ENCODE measurements at regions not wholly inside any gene's neighbourhood (a gene's known extent, or its start where the extent isn't known, plus 50 kb on each side); places are given as distances from the start of the nearest gene placed in this dataset.

- Histone ChIP-seq H3K36me3 (ENCODE audit: insufficient read depth, low read length) (no peaks in the 10 kb centered on the region), H3K27me3 (ENCODE audit: insufficient read depth, low read depth, low read length) (no peaks in the 10 kb centered on the region), H3K79me2 (replicated peaks; ENCODE audit: insufficient read depth, low read length) (no peaks in the 10 kb centered on the region), H3F3A (ENCODE audit: insufficient read depth, low read length, poor library complexity, severe bottlenecking) (no peaks in the 10 kb centered on the region), H3K9me2 (ENCODE audit: insufficient read depth, low read length) (no peaks in the 10 kb centered on the region), H3K9ac (ENCODE audit: low read length) (no peak overlapping the region), H2AFZ (ENCODE audit: low read depth, low read length) (no peak overlapping the region), H3K27ac (ENCODE audit: low read length) (no peak overlapping the region), H4K20me1 (ENCODE audit: insufficient read depth) (no peaks in the 10 kb centered on the region), H3K4me3 (ENCODE audit: low read length) (no peak overlapping the region), H3K4me2 (ENCODE audit: low read length) (no peak overlapping the region), H3K9me3 (ENCODE audit: low read length) (no peaks in the 10 kb centered on the region)
- TF ChIP-seq EP300 (conservative IDR thresholded peaks at IDR 0.05; ENCODE audit: poor library complexity, severe bottlenecking) (no peak), MXI1 (conservative IDR thresholded peaks at IDR 0.05; ENCODE audit: poor library complexity, severe bottlenecking) (no peak), EZH2 (IDR thresholded peaks at IDR 0.05; ENCODE audit: borderline replicate concordance, insufficient read depth, low read length, poor library complexity, severe bottlenecking) (no peak), POLR2AphosphoS5 (IDR thresholded peaks at IDR 0.05) (no peak), TAF1 (IDR thresholded peaks at IDR 0.05; ENCODE audit: low read depth) (no peak), SMC3 (conservative IDR thresholded peaks at IDR 0.05; ENCODE audit: poor library complexity) (no peak), RAD21 (conservative IDR thresholded peaks at IDR 0.05) (no peak)
- TF ChIP-seq, protein P1, sequence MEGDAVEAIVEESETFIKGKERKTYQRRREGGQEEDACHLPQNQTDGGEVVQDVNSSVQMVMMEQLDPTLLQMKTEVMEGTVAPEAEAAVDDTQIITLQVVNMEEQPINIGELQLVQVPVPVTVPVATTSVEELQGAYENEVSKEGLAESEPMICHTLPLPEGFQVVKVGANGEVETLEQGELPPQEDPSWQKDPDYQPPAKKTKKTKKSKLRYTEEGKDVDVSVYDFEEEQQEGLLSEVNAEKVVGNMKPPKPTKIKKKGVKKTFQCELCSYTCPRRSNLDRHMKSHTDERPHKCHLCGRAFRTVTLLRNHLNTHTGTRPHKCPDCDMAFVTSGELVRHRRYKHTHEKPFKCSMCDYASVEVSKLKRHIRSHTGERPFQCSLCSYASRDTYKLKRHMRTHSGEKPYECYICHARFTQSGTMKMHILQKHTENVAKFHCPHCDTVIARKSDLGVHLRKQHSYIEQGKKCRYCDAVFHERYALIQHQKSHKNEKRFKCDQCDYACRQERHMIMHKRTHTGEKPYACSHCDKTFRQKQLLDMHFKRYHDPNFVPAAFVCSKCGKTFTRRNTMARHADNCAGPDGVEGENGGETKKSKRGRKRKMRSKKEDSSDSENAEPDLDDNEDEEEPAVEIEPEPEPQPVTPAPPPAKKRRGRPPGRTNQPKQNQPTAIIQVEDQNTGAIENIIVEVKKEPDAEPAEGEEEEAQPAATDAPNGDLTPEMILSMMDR (IDR thresholded peaks at IDR 0.05; ENCODE audit: poor library complexity, severe bottlenecking), result no peak
- TF ChIP-seq, protein P2, sequence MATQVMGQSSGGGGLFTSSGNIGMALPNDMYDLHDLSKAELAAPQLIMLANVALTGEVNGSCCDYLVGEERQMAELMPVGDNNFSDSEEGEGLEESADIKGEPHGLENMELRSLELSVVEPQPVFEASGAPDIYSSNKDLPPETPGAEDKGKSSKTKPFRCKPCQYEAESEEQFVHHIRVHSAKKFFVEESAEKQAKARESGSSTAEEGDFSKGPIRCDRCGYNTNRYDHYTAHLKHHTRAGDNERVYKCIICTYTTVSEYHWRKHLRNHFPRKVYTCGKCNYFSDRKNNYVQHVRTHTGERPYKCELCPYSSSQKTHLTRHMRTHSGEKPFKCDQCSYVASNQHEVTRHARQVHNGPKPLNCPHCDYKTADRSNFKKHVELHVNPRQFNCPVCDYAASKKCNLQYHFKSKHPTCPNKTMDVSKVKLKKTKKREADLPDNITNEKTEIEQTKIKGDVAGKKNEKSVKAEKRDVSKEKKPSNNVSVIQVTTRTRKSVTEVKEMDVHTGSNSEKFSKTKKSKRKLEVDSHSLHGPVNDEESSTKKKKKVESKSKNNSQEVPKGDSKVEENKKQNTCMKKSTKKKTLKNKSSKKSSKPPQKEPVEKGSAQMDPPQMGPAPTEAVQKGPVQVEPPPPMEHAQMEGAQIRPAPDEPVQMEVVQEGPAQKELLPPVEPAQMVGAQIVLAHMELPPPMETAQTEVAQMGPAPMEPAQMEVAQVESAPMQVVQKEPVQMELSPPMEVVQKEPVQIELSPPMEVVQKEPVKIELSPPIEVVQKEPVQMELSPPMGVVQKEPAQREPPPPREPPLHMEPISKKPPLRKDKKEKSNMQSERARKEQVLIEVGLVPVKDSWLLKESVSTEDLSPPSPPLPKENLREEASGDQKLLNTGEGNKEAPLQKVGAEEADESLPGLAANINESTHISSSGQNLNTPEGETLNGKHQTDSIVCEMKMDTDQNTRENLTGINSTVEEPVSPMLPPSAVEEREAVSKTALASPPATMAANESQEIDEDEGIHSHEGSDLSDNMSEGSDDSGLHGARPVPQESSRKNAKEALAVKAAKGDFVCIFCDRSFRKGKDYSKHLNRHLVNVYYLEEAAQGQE (IDR thresholded peaks at IDR 0.05; ENCODE audit: borderline replicate concordance), result no peak
Measured at GRCh38 chr4:119726505-119726904, 97.9 kb upstream of the PDE5A start.

GRCh38 chr4:119725688-119726330 lies 97.2 kb upstream of the PDE5A start:
- no peaks in the 10 kb centered on the region for H3K27me3 ChIP-seq (ENCODE audit: insufficient read depth, low read depth, low read length)
- H3K4me3 ChIP-seq (ENCODE audit: low read length), result no peak overlapping the region
- no peak overlapping the region for H3K4me2 ChIP-seq (ENCODE audit: low read length)
- no peaks in the 10 kb centered on the region for H3K79me2 ChIP-seq (replicated peaks; ENCODE audit: insufficient read depth, low read length)
- H3K9me3 ChIP-seq (ENCODE audit: low read length), result no peaks in the 10 kb centered on the region
- H3F3A ChIP-seq (ENCODE audit: insufficient read depth, low read length, poor library complexity, severe bottlenecking), result no peaks in the 10 kb centered on the region
- no peaks in the 10 kb centered on the region for H4K20me1 ChIP-seq (ENCODE audit: insufficient read depth)
- no peak overlapping the region for H3K27ac ChIP-seq (ENCODE audit: low read length)
- no peak for TF ChIP-seq EZH2 (IDR thresholded peaks at IDR 0.05; ENCODE audit: borderline replicate concordance, insufficient read depth, low read length, poor library complexity, severe bottlenecking)
- no peak for TF ChIP-seq MXI1 (conservative IDR thresholded peaks at IDR 0.05; ENCODE audit: poor library complexity, severe bottlenecking)
- TF ChIP-seq, protein P1 (IDR thresholded peaks at IDR 0.05; ENCODE audit: poor library complexity, severe bottlenecking), result no peak
- TF ChIP-seq, protein P2 (IDR thresholded peaks at IDR 0.05; ENCODE audit: borderline replicate concordance), result no peak
- TF ChIP-seq RAD21 (conservative IDR thresholded peaks at IDR 0.05), result no peak
- TF ChIP-seq EP300 (conservative IDR thresholded peaks at IDR 0.05; ENCODE audit: poor library complexity, severe bottlenecking), result no peak
- no peak for TF ChIP-seq TAF1 (IDR thresholded peaks at IDR 0.05; ENCODE audit: low read depth)
- no peaks in the 10 kb centered on the region for H3K36me3 ChIP-seq (ENCODE audit: insufficient read depth, low read length)
- no peak overlapping the region for H3K9ac ChIP-seq (ENCODE audit: low read length)
- no peaks in the 10 kb centered on the region for H3K9me2 ChIP-seq (ENCODE audit: insufficient read depth, low read length)
- H2AFZ ChIP-seq (ENCODE audit: low read depth, low read length), result no peak overlapping the region

Data from neural cell (in vitro differentiated cells).